Activated CD4-positive, alpha-beta memory T cell treated with anti-CD3 and anti-CD28 coated beads, Interleukin-2, amount 10 ng/mL, durations not matched to agents 7 days and 5 days (primary cell): ENCODE measurements at regions not wholly inside any gene's neighbourhood (a gene's known extent, or its start where the extent isn't known, plus 50 kb on each side); places are given as distances from the start of the nearest gene placed in this dataset.

ENCODE experiments used
- CTCF ChIA-PET: fragments of 350-600 bp; sonication (Branson Sonifier 250); formaldehyde crosslinking; loops from one replicate; lab custom pipeline; 2021; ENCODE audit warnings: antibody characterized with exemption, inconsistent platforms; lab: Charles Lee
- POLR2A ChIA-PET: fragments of 350-600 bp; sonication (Branson Sonifier 250); formaldehyde crosslinking; loops from one replicate; lab custom pipeline; 2021; ENCODE audit warnings: antibody characterized with exemption; lab: Charles Lee
- DNase-seq: peaks from one replicate; pipeline ENCODE4 v3.0.0-alpha.2; 2020
- H3K27ac Mint-ChIP-seq: one replicate; pipeline ENCODE4 v1.8.0; 2021; ENCODE audit warnings: mild to moderate bottlenecking, mixed read lengths
- H3K27me3 Mint-ChIP-seq: one replicate; pipeline ENCODE4 v1.8.0; 2021; ENCODE audit warnings: mixed read lengths
- H3K36me3 Mint-ChIP-seq: one replicate; pipeline ENCODE4 v1.8.0; 2021; ENCODE audit warnings: low read depth, mixed read lengths
- H3K4me1 Mint-ChIP-seq: one replicate; pipeline ENCODE4 v1.8.0; 2021; ENCODE audit warnings: mixed read lengths
- H3K4me3 Mint-ChIP-seq: one replicate; pipeline ENCODE4 v1.8.0; 2021; ENCODE audit warnings: mild to moderate bottlenecking, mixed read lengths
- H3K9me3 Mint-ChIP-seq: one replicate; pipeline ENCODE4 v1.8.0; 2021; ENCODE audit warnings: mixed read lengths

DNA sequence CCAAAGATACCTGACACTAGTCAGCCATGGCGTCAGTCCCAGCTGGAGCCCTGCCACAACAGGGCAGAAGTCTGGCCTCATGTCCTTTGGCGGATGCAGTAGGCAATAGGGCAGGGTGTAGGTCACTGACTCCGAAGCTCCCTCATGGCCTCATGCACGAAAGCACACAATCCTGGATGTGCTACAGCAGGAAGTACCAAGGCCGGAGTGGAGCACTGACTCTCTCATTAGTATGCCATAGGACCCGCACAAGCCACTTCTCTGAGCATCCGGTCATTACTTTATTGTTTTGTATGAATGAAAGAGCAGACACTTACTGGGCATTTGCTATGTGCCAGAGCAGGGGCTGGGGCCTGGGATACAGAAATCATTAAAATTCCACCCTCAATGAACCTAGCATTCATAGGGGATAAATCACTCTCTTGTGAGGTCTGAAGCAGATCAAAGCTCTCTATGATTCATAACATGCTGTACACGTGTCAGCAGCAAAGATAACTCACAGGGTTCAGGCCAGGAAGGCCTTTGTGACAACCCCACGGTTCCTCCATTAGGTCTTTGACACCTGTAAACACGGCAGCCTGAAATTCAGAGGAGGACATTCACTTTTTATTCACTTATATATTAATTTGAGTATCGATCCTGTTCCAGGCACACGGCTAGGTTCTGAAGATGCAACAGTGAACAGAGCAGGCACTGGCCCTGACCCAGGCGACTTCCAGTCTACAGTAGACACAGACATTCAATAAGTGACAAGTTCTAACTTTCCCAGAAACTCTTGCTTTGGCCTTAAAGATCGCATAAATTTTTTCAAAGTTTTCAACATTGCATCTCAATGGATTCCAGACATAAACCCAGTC, 357.9 kb upstream of the USP24 start:
- CTCF ChIA-PET, result no interaction called here
- Mint-ChIP-seq H3K9me3 (no peaks in the 10 kb centered on the region), H3K27me3 (no peaks in the 10 kb centered on the region), H3K27ac (no peak overlapping the region), H3K4me3 (no peak overlapping the region), H3K36me3 (no peaks in the 10 kb centered on the region), H3K4me1 (no peaks in the 10 kb centered on the region)
- POLR2A ChIA-PET, result no interaction called here
- no peak for DNase-seq

DNA sequence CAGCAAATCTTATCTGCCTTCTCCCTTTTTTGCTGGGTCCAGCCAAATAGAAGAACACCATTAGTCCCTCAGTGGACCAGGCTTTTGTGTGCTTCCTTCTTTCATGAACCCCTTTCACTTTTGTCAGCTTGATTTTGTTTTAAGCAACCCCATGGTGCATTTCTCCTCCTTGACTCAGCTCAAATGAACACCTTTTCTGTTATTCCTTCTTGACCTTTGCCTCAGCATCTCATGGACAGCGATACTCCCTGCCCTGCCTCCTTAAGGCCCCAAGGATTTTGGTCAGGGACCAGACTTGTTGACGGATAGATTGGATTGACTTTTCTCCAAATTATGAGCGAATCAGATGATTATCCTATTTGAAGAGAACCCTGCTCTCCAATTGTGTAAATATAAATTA, 356.6 kb upstream of the USP24 start:
- DNase-seq, result no peak
- Mint-ChIP-seq H3K4me3 (no peak overlapping the region), H3K27ac (no peak overlapping the region), H3K27me3 (no peaks in the 10 kb centered on the region), H3K9me3 (no peaks in the 10 kb centered on the region), H3K36me3 (no peaks in the 10 kb centered on the region), H3K4me1 (no peaks in the 10 kb centered on the region)
- ChIA-PET CTCF (no interaction called here), POLR2A (no interaction called here)

DNA sequence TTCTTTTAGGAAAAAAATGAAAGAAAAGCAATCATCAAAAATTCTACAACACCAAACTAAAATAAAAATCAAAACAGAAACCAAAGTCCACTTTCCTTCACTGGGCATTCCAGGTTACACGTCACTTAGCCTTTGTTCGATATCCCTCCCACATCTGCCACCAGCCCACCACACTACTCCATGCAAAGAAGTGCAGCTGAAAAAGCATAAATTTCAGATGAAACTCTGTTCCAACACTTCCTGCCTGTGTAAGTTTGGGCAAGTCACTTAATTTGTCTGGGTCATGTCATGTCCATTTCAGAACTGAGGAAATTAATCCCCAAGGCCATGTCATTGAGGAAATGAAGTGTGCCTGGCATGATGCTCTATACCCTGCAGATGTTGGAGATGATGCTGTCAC, 354.3 kb upstream of the USP24 start:
- ChIA-PET CTCF (no interaction called here), POLR2A (no interaction called here)
- Mint-ChIP-seq H3K27ac (no peak overlapping the region), H3K36me3 (no peaks in the 10 kb centered on the region), H3K9me3 (no peaks in the 10 kb centered on the region), H3K27me3 (no peaks in the 10 kb centered on the region), H3K4me3 (no peak overlapping the region), H3K4me1 (no peaks in the 10 kb centered on the region)
- DNase-seq, result no peak

DNA sequence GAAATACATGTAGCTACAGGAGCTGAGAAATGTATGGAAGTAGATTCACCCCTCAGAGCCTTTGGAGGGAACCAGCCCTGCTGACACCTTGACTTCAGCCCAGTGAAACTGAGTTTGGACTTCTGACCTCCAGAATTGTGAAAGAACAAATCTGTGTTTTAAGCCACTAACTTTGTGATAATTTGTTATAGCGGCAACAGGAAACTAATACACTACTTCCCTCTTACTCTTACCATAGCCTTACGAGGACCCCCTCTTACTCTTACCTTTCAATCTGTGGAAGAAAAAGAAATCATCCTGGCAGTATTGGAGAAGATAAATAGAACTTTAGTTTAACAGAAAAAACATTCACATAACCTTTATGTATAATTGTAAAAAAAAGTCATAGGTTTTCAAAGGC, 353.6 kb upstream of the USP24 start:
- H3K4me3 Mint-ChIP-seq, result no peak overlapping the region
- ChIA-PET POLR2A (no interaction called here), CTCF (no interaction called here)
- no peaks in the 10 kb centered on the region for H3K27me3 Mint-ChIP-seq
- H3K27ac Mint-ChIP-seq, result no peak overlapping the region
- H3K36me3 Mint-ChIP-seq, result no peaks in the 10 kb centered on the region
- no peaks in the 10 kb centered on the region for H3K4me1 Mint-ChIP-seq
- no peaks in the 10 kb centered on the region for H3K9me3 Mint-ChIP-seq
- DNase-seq, result no peak

DNA sequence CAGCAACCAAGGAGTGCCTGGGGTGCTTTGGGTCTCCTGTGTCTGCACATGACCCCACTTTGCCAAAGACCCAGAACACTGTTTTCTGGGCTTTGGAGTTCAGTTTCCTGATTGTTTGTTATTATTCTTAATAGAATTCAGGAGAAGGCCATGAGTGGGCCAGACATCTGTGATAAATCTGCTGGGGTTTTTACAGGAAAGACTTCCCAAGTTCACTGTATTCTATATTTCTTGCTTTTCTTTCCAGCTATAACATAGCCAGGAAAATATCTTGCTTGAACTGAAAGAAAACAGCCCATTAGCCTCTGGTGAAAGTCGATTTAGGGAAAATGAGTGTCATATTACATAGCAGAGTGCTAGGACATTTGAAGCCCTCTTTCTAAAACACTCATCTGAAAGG, 345.1 kb upstream of the USP24 start:
- Mint-ChIP-seq H3K9me3 (no peaks in the 10 kb centered on the region), H3K4me3 (no peak overlapping the region), H3K27me3 (no peaks in the 10 kb centered on the region), H3K36me3 (no peaks in the 10 kb centered on the region), H3K4me1 (no peaks in the 10 kb centered on the region), H3K27ac (no peak overlapping the region)
- ChIA-PET CTCF (no interaction called here), POLR2A (no interaction called here)
- DNase-seq, result no peak

DNA sequence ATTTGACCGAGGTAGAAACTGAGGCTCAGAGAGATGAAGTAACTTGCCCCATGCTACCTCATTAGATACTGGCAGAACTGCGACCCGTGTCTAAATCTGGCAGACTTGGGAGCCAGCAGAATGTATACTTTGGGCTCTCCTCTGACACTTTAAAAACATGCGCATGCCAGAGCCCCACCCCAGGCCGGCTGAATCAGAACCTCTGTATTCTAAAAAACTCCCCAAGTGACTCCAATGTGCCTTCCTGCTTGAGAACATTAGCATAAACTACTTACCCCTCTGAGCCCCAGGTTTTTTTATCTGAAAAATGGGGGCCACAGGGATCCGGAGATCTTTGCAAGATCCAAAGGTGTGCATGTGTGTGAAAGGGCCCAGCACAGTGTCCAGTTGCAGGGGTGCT, 344.7 kb upstream of the USP24 start:
- no peaks in the 10 kb centered on the region for H3K27me3 Mint-ChIP-seq
- no peak overlapping the region for H3K4me3 Mint-ChIP-seq
- DNase-seq, result no peak
- H3K9me3 Mint-ChIP-seq, result no peaks in the 10 kb centered on the region
- H3K36me3 Mint-ChIP-seq, result no peaks in the 10 kb centered on the region
- CTCF ChIA-PET, result no interaction called here
- H3K4me1 Mint-ChIP-seq, result no peaks in the 10 kb centered on the region
- H3K27ac Mint-ChIP-seq, result no peak overlapping the region
- POLR2A ChIA-PET, result no interaction called here

DNA sequence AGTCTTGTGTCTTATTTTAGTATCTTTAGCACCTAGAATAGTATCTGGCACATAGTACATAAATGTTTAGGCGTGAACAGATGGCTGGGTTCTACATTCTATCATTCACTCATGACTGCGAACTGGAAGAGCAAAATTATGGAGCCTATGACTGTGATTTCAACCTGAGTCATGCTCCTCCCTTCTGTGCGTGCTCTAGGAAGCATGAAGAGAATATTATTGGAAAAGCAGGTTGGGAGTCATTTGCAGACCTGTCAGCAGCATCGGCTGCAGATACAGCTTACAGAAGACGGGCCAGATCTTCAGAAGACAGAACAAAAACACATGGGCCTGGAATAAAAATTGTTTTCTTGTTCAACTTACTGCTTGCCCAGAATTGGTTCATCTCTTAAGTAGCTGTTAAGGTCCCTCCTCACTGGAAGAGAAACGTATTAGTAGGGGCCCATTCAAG, 344.0 kb upstream of the USP24 start:
- ChIA-PET CTCF (no interaction called here), POLR2A (no interaction called here)
- no peaks in the 10 kb centered on the region for H3K36me3 Mint-ChIP-seq
- H3K4me1 Mint-ChIP-seq, result no peaks in the 10 kb centered on the region
- H3K27ac Mint-ChIP-seq, result no peak overlapping the region
- H3K4me3 Mint-ChIP-seq, result no peak overlapping the region
- H3K9me3 Mint-ChIP-seq, result no peaks in the 10 kb centered on the region
- DNase-seq, result no peak
- H3K27me3 Mint-ChIP-seq, result no peaks in the 10 kb centered on the region

DNA sequence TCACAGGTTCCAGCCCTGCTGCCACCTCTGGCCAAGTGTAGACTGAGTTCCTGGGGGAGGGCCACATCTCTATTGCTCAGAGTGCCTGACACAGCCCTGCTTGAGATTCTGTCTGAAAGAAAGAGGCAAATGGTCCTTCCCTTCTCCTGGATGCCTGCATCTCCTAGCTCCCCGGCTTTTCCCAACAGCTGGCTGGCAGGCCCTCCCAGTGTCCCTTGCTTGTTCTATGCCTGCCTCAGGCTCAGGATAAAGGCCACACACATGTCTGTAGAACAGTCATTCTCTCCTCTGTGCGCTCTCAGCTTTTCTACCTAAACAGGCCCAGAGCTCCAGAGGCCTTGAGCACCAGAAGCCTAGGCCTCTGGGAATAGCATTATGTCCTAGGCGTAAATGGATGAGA, 343.4 kb upstream of the USP24 start:
- no peaks in the 10 kb centered on the region for H3K36me3 Mint-ChIP-seq
- H3K4me1 Mint-ChIP-seq, result no peaks in the 10 kb centered on the region
- DNase-seq, result no peak
- ChIA-PET POLR2A (no interaction called here), CTCF (no interaction called here)
- H3K27me3 Mint-ChIP-seq, result no peaks in the 10 kb centered on the region
- H3K27ac Mint-ChIP-seq, result no peak overlapping the region
- no peak overlapping the region for H3K4me3 Mint-ChIP-seq
- no peaks in the 10 kb centered on the region for H3K9me3 Mint-ChIP-seq

DNA sequence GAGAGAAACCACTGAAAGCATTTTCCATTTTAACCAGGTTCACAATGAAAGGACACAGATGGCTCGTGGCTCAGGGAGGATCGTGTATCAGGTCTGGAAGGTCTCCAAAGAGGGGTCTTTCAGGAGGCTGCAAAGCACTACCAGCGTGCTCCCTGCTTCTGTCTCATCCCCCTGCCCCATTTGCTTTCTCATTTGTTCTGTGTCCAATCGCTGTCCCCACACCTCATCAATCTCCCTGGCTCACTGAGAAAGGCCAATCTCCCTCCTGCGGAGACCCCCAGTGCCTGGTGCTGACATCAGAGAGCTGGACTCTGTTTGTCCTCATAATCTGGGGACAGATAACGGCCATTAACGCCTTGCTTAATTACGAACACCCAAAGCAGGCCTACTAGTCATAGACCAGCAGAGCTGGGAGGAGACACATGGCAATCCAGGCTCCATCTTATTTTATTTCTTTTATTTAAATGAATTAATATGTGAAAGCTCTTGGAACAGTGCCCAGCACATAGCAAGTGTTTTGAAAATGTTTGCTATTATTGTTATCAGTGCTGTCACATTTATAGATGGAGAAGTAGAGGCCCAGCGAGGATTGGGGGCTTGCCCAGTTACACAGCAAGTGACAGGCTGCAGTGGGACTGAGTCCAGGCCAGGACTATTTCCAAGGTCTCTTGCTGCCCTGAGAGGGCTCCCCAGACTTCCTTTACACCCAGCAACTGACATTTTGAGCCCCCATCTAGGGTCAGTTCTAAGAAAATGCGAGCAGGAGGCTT, 341.0 kb upstream of the USP24 start:
- H3K27ac Mint-ChIP-seq, result no peak overlapping the region
- H3K36me3 Mint-ChIP-seq, result no peaks in the 10 kb centered on the region
- H3K4me3 Mint-ChIP-seq, result no peak overlapping the region
- no peak for DNase-seq
- no peaks in the 10 kb centered on the region for H3K4me1 Mint-ChIP-seq
- no peaks in the 10 kb centered on the region for H3K9me3 Mint-ChIP-seq
- POLR2A ChIA-PET, result no interaction called here
- H3K27me3 Mint-ChIP-seq, result no peaks in the 10 kb centered on the region
- CTCF ChIA-PET, result no interaction called here

DNA sequence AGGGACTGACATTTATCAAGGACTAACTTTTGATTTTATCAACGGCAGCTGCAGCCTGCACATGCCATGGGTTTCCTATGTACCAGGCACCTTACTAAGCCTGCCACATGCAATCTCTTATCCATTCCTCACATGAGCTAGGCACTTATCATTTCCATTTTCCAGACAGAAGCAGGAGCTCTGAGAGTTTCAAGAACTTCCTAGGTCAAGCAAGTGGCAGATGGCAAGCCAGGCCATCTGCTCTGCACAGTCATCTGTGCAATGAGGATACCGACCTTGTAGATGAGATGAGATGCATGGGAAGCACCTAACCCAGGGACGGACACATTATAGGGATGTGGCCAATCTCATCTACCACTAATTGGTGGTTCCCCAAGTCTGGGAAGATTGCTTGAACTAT, 339.4 kb upstream of the USP24 start:
- ChIA-PET CTCF (no interaction called here), POLR2A (no interaction called here)
- no peaks in the 10 kb centered on the region for H3K36me3 Mint-ChIP-seq
- H3K9me3 Mint-ChIP-seq, result no peaks in the 10 kb centered on the region
- no peaks in the 10 kb centered on the region for H3K4me1 Mint-ChIP-seq
- no peaks in the 10 kb centered on the region for H3K27me3 Mint-ChIP-seq
- DNase-seq, result no peak
- no peak overlapping the region for H3K27ac Mint-ChIP-seq
- no peak overlapping the region for H3K4me3 Mint-ChIP-seq

DNA sequence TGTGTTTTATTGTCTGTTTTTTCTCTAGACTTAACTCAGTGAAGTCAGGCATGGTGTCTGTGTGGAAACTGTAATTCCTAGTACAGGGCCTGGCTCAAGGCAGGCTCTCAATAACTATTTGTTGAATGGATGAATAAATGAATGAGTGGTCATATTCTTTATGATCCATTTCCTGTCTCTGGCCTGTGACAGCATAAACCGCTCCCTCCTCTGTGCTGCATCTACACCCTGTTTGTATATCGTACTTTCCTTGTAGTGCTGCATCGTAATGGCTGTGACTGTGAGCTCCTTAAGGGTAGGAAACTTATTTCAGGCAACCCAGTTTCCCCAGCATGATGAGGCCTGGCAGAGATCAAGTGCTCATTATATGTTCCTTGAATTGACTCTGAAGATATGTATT, 337.5 kb upstream of the USP24 start:
- no peak overlapping the region for H3K27ac Mint-ChIP-seq
- no peak overlapping the region for H3K4me3 Mint-ChIP-seq
- no peaks in the 10 kb centered on the region for H3K27me3 Mint-ChIP-seq
- no peaks in the 10 kb centered on the region for H3K4me1 Mint-ChIP-seq
- ChIA-PET POLR2A (no interaction called here), CTCF (no interaction called here)
- H3K9me3 Mint-ChIP-seq, result no peaks in the 10 kb centered on the region
- no peak for DNase-seq
- no peaks in the 10 kb centered on the region for H3K36me3 Mint-ChIP-seq

DNA sequence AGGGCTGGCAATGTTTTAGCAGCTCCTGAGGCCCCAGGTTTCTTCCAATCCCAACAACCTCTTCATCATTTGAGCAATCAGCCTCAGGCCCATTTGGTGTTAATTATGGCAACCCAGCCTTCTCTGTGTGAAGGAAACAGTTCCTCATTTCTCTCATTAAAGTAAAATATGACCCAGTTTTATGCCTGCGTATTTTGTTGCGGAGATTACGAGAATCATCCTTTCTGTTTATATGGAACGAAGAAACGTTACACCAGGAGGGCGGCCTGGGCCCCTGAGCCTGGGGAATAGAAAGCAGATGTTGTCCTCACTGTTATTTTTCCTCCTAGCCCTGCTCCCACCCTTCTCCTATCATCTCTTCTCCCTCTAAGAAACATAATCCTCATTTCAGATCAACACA, 332.2 kb upstream of the USP24 start:
- H3K27ac Mint-ChIP-seq, result no peak overlapping the region
- ChIA-PET CTCF (no interaction called here), POLR2A (no interaction called here)
- DNase-seq, result no peak
- H3K4me1 Mint-ChIP-seq, result no peaks in the 10 kb centered on the region
- H3K27me3 Mint-ChIP-seq, result no peaks in the 10 kb centered on the region
- H3K4me3 Mint-ChIP-seq, result no peak overlapping the region
- H3K36me3 Mint-ChIP-seq, result no peaks in the 10 kb centered on the region
- no peaks in the 10 kb centered on the region for H3K9me3 Mint-ChIP-seq

DNA sequence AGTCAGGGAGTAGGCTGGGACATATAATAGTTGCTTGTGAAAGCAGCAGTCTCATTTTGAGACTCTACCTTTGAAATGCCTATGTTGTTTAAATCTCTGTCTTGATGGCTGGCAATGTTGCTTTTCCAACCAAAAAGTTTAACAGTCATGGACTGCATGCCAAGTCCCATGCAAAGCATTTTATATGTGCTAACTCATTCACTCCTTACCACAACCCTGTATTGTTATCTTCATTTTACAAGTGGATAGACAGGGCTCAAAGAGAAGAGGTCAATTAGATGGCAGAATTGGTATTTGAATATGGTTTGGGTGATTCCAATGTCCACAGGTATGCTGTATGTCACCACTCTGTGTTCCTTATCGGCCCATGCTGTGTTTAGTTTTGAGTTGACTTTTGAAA, 331.4 kb upstream of the USP24 start:
- H3K36me3 Mint-ChIP-seq, result no peaks in the 10 kb centered on the region
- H3K27ac Mint-ChIP-seq, result no peak overlapping the region

DNA sequence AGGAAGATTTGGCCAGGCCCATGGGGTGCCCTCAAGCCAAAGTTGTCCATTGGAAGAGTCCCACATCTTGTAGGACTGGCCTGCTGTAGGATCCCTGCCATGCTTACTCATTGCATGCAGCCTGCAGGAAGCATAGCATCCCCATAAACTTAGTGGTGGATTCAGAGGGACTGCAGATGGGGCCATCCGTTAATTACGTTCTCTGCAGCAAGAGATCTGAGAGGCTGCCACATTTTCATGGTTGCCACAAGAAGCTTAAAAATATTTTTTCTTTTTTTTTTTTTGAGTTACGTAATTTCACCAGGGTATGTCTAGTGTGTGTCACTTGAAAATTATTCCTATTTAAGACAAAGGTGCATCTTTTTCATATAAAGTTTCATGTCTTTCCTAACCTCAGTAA, 329.7 kb upstream of the USP24 start:
- DNase-seq, result no peak
- no peaks in the 10 kb centered on the region for H3K27me3 Mint-ChIP-seq
- H3K4me3 Mint-ChIP-seq, result no peak overlapping the region
- CTCF ChIA-PET, result no interaction called here
- no peak overlapping the region for H3K27ac Mint-ChIP-seq
- no peaks in the 10 kb centered on the region for H3K4me1 Mint-ChIP-seq
- POLR2A ChIA-PET, result no interaction called here
- no peaks in the 10 kb centered on the region for H3K36me3 Mint-ChIP-seq
- no peaks in the 10 kb centered on the region for H3K9me3 Mint-ChIP-seq

More for the DNA sequence above, 331.4 kb upstream of the USP24 start:
- H3K9me3 Mint-ChIP-seq, result no peaks in the 10 kb centered on the region
- H3K4me1 Mint-ChIP-seq, result no peaks in the 10 kb centered on the region
- no peak for DNase-seq
- POLR2A ChIA-PET, result no interaction called here
- no peaks in the 10 kb centered on the region for H3K27me3 Mint-ChIP-seq
- CTCF ChIA-PET, result no interaction called here
- no peak overlapping the region for H3K4me3 Mint-ChIP-seq
